GM21717 (cell line): ENCODE measurements at regions not wholly inside any gene's neighbourhood (a gene's known extent, or its start where the extent isn't known, plus 50 kb on each side); places are given as distances from the start of the nearest gene placed in this dataset.

ENCODE experiments used
- ATAC-seq: cut with Tn5 transposase; IDR thresholded peaks from one replicate; pipeline ENCODE4 v1.9.1; 2021; ENCODE audit warnings: mild to moderate bottlenecking, moderate library complexity; ENCODE audit not compliant: unreplicated experiment

DNA sequence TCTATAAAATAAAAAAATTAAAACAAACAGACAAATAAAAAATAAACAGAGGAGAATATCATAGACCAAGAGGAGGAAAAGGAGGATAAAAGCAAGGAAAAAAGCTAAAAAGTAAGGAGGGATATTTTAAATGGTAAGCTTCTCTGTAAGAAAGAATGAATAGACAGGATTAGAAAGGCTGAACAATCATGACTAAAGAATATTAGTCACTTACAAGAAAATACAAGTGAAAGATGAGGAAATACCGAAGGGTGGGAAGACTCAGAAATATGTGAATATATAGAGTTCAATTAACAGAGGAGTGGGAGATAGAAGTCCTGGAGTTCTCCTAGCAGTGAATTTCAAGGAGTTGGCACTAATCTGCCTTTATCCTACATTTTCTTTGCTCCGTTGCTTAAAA is 162.6 kb downstream of the RTL3 start:
- ATAC-seq: no peak

- ATAC-seq: peak; percentile 78
Observed at GRCh38 chrX:78493180-78493579, 165.8 kb upstream of the CYSLTR1 start.

GRCh38 chrX:78476701-78477100 is 149.3 kb upstream of the CYSLTR1 start:
- ATAC-seq: no peak

DNA sequence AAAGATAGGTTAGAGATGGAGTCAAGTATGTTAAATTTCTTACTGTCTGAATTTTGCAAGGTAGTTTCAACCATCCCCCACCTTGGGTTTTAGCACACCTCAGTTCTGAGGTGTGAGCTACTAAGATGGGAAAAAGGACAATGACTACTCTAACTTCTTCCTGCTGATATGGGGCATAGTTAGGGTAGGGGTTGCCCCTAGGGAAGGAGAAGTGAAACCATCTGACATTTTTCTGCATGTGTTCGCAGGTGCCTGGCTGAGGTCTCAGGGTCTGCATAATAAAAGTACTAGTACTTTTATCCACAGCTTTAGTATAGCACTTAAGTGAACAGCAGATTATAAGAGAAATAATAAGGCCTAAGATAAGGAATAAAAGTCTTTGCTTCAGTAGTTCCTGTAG is 129.5 kb upstream of the CYSLTR1 start:
- ATAC-seq: no peak

DNA sequence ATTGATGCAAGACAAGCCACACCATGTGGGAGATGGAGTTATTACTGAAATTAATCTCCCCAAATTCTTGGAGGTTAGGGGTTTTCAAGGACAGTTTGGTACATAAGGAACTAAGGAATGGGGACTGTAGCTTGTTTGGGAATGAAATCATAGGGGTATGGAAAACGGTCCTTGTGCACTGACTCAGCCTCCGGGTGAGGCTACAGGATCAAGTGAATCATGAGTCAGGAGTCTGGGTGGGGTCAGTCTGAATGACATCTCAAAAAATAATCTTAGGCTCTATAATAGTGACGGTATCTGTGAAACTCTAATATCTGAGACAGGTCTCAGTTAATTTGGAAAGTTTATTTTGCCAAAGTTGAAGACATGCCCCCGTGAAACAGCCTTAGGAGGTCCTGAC is 128.5 kb upstream of the CYSLTR1 start:
- no peak for ATAC-seq

- ATAC-seq: no peak
Observed at GRCh38 chrX:78452356-78452755, 124.9 kb upstream of the CYSLTR1 start.

- ATAC-seq: no peak
Observed at GRCh38 chrX:78437621-78438020, 110.2 kb upstream of the CYSLTR1 start.

- ATAC-seq: no peak
Observed at GRCh38 chrX:78429172-78429571, 101.8 kb upstream of the CYSLTR1 start.

DNA sequence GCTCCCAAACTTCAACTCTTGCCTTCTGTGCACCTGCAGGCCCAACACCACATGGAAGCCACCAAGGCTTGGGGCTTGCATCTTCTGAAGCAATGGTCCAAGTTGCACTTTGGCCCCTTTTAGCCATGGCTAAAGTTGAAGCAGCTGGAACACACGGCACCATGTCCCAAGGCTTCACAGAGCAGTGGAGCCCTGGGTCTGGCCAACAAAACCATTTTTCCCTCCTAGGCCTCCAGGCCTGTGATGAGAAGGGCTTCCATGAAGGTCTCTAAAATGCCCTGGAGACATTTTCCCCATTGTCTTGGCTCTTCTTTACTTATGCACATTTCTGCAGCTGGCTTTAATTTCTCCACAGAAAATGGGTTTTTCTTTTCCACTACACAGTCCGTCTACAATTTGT is 61.3 kb upstream of the CYSLTR1 start:
- no peak for ATAC-seq

DNA sequence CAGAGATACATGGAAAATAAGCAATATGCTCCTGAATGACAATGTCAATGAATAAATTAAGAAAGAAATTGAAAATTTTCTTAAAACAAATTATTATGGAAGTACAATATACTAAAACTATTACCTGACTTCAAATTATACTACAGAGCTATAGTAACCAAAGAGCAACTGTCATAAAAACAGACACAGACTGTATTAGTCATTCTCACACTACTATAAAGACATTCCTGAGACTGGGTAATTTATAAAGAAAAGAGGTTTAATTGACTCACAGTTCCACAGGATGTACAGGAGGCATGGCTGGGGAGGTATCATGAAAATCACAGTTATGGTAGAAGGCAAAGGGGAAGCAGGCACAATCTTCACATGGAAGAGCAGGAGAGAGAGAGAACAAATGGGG is 60.0 kb upstream of the CYSLTR1 start:
- ATAC-seq: no peak

DNA sequence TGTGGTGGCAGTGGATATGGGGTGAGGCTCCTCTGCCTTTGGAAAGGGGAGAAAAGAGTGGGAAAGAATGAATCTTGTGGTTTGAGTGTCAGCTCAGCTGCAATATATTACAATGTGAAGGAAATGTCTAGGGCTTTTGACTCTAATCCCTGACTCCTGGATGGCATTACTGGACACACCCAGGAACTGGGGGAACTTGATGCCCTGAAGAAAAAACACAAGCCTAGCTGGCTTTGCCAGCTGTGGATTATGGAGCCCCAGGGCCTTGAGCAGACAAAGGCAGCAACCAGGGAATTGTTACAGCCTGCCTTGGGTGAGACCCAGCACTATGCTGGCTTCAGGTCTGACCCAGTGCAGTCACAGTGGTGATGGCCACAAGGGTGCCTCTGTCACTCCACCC is 57.1 kb upstream of the CYSLTR1 start:
- ATAC-seq: no peak

- no peak for ATAC-seq
Observed at GRCh38 chrX:78383594-78383993, 56.2 kb upstream of the CYSLTR1 start.

GRCh38 chrX:78378476-78379115 is 51.2 kb upstream of the CYSLTR1 start:
- ATAC-seq: no peak
